ENCODE measurements at regions not wholly inside any gene's neighbourhood (a gene's known extent, or its start where the extent isn't known, plus 50 kb on each side); places are given as distances from the start of the nearest gene placed in this dataset.
"Not testable (repeated sequence)": the region's sequence is repeated elsewhere in the genome, so short reads cannot be mapped to it uniquely, and the experiment has no call there.

DNA sequence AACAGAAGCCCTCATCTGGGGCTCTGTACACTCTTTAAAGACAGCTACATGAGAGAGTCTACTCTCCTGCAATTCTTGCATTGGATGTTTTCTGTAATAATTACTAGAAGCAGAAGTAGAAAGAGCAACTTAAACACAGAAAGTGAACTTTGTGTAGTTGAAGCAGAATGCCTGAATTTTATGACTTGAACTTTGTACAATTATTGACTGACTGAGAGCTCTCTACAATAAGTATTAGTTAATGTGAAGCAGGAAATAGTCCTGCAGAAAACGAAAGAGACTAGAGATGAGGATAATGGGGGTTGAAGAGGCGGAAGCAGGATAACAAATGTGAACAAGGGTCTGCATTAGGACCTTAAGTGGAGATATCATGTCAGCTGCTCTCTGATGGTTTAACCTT lies 79.2 kb upstream of the STK39 start:
- Histone ChIP-seq H3K27ac (no peak overlapping the region), H3K27me3 (ENCODE audit: insufficient read depth in 3 of 3, low read length in 2 of 3) (no peaks in the 10 kb centered on the region), H3K4me3 (no peak overlapping the region), H3K4me1 (no peaks in the 10 kb centered on the region), H3K9me3 (peaks cover 20% of the 10 kb centered on the region), H3K36me3 (ENCODE audit: insufficient read depth in 1 of 2, low read depth in 1 of 2) (no peaks in the 10 kb centered on the region)
- TF ChIP-seq CTCF (IDR thresholded peaks at IDR 0.05): no peak
- WGBS, 3 donors: 73 to 78% (median 75%) methylated on average over 2 of the region's 2 CpGs
- ATAC-seq (no peak), DNase-seq (no peak)
- intact Hi-C loops (cut with DNase I): no loop called here

GRCh38 chr2:168327328-168327727 lies 79.9 kb upstream of the STK39 start:
- no peak for DNase-seq
- H3K36me3 ChIP-seq (ENCODE audit: insufficient read depth in 1 of 2, low read depth in 1 of 2): no peaks in the 10 kb centered on the region
- WGBS, 3 donors: 88 to 99% (median 93%) methylated on average over 3 of the region's 3 CpGs
- H3K4me1 ChIP-seq: no peaks in the 10 kb centered on the region
- no peak for TF ChIP-seq CTCF (IDR thresholded peaks at IDR 0.05)
- no peak overlapping the region for H3K4me3 ChIP-seq
- peaks cover 20% of the 10 kb centered on the region for H3K9me3 ChIP-seq
- no peak for ATAC-seq
- intact Hi-C loops (cut with DNase I): no loop called here
- H3K27me3 ChIP-seq (ENCODE audit: insufficient read depth in 3 of 3, low read length in 2 of 3): no peaks in the 10 kb centered on the region
- H3K27ac ChIP-seq: no peak overlapping the region

DNA sequence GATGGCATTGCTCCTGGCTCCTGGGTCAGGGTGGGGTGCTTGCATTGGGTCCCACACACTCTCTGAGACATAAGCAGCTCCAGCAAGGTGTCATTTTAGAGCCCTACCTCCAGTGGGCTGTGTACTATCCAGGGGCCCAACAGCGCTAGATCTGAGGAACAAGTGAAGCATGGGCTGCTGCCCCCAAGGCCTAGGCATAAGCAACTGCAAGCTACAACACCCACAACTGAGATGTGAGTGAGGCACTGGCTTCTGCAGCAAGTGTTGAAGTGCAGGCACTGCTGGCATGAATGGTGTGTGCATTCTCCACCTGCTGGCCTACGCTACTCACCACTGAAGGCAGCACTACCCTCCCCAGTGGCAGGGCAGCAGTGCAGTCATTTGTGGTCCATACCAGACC lies 81.0 kb upstream of the STK39 start:
- DNase-seq (no peak), ATAC-seq (no peak)
- no peak for TF ChIP-seq CTCF (IDR thresholded peaks at IDR 0.05)
- peaks cover 20% of the 10 kb centered on the region for H3K9me3 ChIP-seq
- H3K36me3 ChIP-seq (ENCODE audit: insufficient read depth in 1 of 2, low read depth in 1 of 2): no peaks in the 10 kb centered on the region
- no peaks in the 10 kb centered on the region for H3K27me3 ChIP-seq (ENCODE audit: insufficient read depth in 3 of 3, low read length in 2 of 3)
- no peaks in the 10 kb centered on the region for H3K4me1 ChIP-seq
- H3K4me3 ChIP-seq: no peak overlapping the region
- WGBS, 3 donors: 92 to 100% (median 93%) methylated on average over 2 of the region's 2 CpGs
- H3K27ac ChIP-seq: no peak overlapping the region
- intact Hi-C loops (cut with DNase I): no loop called here

DNA sequence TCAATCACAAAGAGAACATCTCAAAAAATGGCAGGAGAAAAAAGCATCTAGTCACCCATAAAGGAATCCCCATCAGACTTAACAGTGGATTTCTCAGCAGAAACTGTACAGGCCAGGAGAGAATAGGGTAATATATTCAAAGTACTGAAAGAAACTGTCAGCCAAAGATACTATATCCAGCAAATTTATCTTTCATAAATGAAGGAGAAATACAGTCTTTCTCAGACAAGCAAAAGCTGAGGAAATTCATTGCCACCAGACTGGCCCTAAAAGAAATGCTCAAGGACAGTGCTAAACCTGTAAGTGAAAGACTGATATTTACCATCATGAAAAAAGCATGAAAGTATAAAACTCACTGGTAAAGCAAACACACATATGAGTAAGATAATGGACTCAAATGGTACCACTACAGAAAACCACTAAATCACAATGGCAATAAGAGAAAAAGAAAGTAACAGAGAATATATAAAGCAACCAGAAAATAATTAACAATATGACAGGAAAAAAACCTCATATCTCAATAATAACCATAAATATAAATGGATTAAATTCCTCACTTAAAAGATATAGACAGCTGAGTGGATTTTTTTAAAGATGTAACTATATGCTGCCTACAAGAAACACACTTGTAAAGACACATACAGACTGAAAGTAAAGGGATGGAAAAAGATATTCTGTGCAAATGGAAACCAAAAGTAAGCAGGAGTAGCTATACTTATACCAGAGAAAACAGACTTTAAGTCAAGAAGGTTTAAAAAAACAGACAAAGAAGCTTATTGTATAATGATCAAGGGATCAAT lies 83.4 kb upstream of the STK39 start:
- no peak overlapping the region for H3K4me3 ChIP-seq
- no peaks in the 10 kb centered on the region for H3K4me1 ChIP-seq
- H3K27ac ChIP-seq: no peak overlapping the region
- peaks cover 20% of the 10 kb centered on the region for H3K9me3 ChIP-seq
- H3K27me3 ChIP-seq (ENCODE audit: insufficient read depth in 3 of 3, low read length in 2 of 3): no peaks in the 10 kb centered on the region
- no peaks in the 10 kb centered on the region for H3K36me3 ChIP-seq (ENCODE audit: insufficient read depth in 1 of 2, low read depth in 1 of 2)
- no peak for TF ChIP-seq CTCF (IDR thresholded peaks at IDR 0.05)
- ATAC-seq: no peak
- intact Hi-C loops (cut with DNase I): no loop called here
- DNase-seq: no peak

DNA sequence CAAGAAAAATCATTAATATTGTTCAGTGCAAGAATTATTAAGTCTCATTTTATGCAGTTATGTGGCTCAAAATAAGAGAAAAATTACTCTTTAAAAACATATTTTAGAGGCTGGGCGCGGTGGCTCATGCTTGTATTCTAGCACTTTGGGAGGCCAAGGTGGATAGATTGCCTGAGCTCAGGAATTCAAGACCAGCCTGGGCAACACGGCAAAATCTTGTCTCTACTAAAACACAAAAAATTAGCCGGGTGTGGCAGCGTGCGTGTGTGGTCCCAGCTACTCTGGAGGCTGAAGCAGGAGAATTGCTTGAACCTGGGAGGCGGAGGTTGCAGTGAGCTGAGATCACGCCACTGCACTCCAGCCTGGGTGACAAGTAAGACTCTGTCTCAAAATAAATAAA lies 87.9 kb upstream of the STK39 start:
- H3K36me3 ChIP-seq (ENCODE audit: insufficient read depth in 1 of 2, low read depth in 1 of 2); H3K4me1 ChIP-seq; intact Hi-C loops (cut with DNase I); H3K4me3 ChIP-seq; DNase-seq; H3K27ac ChIP-seq; ATAC-seq; H3K27me3 ChIP-seq (ENCODE audit: insufficient read depth in 3 of 3, low read length in 2 of 3): not testable (repeated sequence)
- WGBS, 3 donors: 83 to 95% (median 90%) methylated on average over 8 of the region's 8 CpGs
- H3K9me3 ChIP-seq: peaks cover 12% of the 10 kb centered on the region
